ENCODE measurements at regions not wholly inside any gene's neighbourhood (a gene's known extent, or its start where the extent isn't known, plus 50 kb on each side); places are given as distances from the start of the nearest gene placed in this dataset.
A peak's percentile ranks its signal among the peaks of the same experiment; 100 is the strongest.

DNA sequence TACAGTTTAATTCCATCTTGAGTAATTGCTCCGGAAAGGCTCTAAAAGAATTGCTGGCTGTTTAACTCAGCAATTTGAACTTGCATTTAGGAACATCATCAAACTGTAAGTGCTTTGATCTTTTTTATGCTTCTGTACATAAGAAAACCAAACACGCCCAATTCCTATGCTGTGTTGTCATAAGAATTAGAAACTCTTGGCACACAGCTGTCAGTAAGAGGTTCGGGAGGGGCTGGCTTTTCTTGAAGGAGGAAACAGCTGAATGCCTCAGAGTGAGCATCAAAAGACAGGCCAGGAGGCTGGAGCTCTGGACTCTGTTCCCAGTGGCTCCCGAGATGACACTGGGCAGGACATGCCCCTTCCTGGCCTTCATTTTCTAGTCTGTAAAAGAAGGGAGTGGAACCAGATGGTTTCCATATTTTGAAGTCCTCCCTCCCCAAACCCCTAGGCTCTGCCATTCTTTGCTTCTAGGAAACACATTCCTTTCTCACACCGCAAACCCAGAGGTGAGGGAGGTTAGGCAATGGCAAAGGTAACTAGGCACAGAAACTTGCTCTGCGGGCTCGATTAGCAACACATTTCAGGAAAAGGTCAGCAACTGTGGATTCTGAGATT is 73.7 kb upstream of the DLG1 start:
- H3K4me3 ChIP-seq (ENCODE audit: low read depth, low read length) = no peak overlapping the region
- TF ChIP-seq, protein P1, sequence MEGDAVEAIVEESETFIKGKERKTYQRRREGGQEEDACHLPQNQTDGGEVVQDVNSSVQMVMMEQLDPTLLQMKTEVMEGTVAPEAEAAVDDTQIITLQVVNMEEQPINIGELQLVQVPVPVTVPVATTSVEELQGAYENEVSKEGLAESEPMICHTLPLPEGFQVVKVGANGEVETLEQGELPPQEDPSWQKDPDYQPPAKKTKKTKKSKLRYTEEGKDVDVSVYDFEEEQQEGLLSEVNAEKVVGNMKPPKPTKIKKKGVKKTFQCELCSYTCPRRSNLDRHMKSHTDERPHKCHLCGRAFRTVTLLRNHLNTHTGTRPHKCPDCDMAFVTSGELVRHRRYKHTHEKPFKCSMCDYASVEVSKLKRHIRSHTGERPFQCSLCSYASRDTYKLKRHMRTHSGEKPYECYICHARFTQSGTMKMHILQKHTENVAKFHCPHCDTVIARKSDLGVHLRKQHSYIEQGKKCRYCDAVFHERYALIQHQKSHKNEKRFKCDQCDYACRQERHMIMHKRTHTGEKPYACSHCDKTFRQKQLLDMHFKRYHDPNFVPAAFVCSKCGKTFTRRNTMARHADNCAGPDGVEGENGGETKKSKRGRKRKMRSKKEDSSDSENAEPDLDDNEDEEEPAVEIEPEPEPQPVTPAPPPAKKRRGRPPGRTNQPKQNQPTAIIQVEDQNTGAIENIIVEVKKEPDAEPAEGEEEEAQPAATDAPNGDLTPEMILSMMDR (IDR thresholded peaks at IDR 0.05; ENCODE audit: insufficient read depth, low read depth, low read length) = no peak
- DNase-seq (ENCODE audit: low read depth) = peak; percentile 90

DNA sequence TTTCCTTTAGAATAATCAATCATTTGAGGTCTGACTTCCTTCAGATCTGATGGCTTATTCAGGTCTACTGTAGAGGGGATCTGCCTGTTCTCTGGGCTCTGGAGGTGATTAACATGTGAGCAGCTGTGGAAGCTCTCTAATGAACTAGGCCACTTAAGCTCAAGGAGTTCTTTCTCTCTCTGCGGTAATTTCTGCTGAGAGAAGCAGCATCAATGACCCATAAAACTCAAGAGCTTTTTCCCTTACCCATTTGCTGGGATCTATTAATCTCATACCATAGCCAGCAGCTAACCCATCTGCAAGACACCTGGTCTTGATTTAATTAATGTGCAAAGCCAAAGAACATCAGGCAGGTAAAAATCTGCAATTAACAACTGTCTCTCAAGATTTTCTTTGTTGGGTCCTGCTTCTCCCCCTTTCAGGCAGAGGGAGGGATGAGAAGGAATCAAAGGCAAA is 73.2 kb upstream of the DLG1 start:
- no peak overlapping the region for H3K4me3 ChIP-seq (ENCODE audit: low read depth, low read length)
- TF ChIP-seq, protein P1 (IDR thresholded peaks at IDR 0.05; ENCODE audit: insufficient read depth, low read depth, low read length) = no peak
- DNase-seq (ENCODE audit: low read depth) = peak; percentile 61

DNA sequence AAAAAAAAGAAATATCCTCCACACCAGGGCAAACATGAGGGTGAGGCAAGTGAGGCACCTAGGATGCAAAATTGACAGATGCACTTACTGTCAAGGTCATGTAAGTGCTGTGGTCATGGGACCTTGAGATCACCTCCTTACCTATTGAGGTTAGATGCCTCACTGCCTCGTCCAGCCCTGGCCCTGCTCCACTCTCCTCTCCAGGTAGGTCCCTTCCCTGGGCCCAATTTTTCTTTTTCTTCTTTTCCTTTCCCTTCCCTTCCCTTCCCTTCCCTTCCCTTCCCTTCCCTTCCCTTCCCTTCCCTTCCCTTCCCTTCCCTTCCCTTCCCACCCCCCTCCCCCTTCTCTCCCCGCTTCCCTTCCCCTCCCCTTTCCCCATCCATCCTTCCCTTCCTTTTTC is 71.1 kb upstream of the DLG1 start:
- H3K4me3 ChIP-seq (ENCODE audit: low read depth, low read length) = no peak overlapping the region
- DNase-seq (ENCODE audit: low read depth) = no peak
- TF ChIP-seq, protein P1 (IDR thresholded peaks at IDR 0.05; ENCODE audit: insufficient read depth, low read depth, low read length) = no peak

DNA sequence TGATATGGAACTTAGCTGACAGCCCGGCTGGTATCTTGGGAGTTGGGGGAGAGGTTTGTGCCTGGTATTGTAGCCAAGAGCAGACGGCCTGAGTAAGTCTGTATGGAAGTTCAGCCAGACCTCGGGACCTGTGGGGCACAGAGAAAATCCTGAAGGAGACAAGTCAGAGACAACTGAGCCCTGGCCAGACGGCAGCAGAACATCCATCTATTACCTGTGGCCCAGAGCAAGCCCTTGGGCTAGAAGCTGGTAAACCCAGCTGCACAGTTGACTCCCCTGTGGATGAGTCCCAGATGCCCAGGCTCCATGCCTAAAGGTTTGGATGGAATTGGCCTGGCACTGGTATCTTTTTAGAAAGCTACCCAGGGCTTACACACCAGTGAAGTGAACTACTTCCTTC is 70.4 kb upstream of the DLG1 start:
- no peak overlapping the region for H3K4me3 ChIP-seq (ENCODE audit: low read depth, low read length)
- DNase-seq (ENCODE audit: low read depth) = no peak
- TF ChIP-seq, protein P1 (IDR thresholded peaks at IDR 0.05; ENCODE audit: insufficient read depth, low read depth, low read length) = no peak

DNA sequence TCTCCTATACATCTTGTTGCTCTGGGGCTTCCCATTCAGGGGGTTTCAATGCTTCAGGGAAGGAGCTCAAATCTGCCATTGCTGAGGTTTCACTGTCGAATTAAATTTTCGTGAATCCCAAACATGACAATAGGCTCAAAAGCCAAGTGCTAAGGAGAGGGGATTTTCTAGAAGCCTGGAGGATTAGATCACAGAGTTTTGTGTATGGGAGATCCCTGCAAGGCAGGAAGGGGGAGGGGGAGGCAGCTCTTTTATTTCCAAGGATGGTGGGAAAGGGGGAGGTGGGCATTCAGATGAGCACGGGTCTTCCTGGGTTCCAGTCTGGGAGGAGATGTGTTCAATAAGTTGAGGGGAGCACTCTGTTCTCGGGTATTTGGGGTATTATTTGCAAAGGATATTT is 69.9 kb upstream of the DLG1 start:
- no peak overlapping the region for H3K4me3 ChIP-seq (ENCODE audit: low read depth, low read length)
- DNase-seq (ENCODE audit: low read depth) = no peak
- TF ChIP-seq, protein P1 (IDR thresholded peaks at IDR 0.05; ENCODE audit: insufficient read depth, low read depth, low read length) = no peak

DNA sequence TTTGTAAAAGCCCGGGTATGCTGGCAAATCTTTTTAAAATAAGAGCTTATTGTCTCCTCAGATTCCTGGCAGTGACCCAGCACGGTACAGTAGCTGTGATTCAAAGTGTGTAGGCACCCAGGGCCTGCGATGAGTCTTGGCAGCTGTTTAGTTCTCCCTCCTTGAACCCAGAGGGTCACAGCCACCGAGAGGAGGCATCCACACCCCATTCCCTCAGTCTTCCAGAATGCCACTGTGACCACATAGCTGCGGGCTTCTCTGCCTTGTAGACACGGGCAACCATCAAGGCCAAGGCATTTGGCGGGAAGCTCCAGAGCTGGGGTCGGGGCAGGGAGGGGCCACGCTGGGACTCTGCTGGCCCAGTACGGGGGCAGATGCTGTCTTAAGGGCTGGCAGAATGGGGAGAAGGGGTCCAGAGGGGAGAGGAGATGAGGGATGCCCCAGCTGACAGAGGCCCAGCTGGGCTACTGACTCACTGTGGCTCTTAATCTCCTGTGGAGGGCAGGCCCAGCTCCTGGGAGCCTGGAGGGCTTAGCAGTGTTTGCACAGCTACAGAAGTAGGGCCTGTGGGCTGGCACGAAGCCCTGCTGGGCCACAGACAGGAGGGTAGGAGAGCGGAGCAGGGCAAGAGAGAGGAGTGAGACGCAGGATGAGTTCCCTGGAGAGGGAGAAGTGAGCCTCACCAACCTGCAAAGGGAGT is 68.8 kb upstream of the DLG1 start:
- DNase-seq (ENCODE audit: low read depth) = peak; percentile 89
- TF ChIP-seq, protein P1 (IDR thresholded peaks at IDR 0.05; ENCODE audit: insufficient read depth, low read depth, low read length) = no peak
- H3K4me3 ChIP-seq (ENCODE audit: low read depth, low read length) = no peak overlapping the region

All from fibroblast of villous mesenchyme (primary cell).